GM21423 (cell line): ENCODE measurements at regions not wholly inside any gene's neighbourhood (a gene's known extent, or its start where the extent isn't known, plus 50 kb on each side); places are given as distances from the start of the nearest gene placed in this dataset.

Experiments
- ATAC-seq: cut with Tn5 transposase; IDR thresholded peaks from one replicate; pipeline ENCODE4 v1.9.1; 2021; ENCODE audit warnings: mild to moderate bottlenecking, moderate library complexity; ENCODE audit not compliant: unreplicated experiment

GRCh38 chr12:115108129-115109100 is 424.4 kb upstream of the TBX3 start:
- ATAC-seq: no peak

GRCh38 chr12:115103884-115104883 is 420.2 kb upstream of the TBX3 start:
- no peak for ATAC-seq

DNA sequence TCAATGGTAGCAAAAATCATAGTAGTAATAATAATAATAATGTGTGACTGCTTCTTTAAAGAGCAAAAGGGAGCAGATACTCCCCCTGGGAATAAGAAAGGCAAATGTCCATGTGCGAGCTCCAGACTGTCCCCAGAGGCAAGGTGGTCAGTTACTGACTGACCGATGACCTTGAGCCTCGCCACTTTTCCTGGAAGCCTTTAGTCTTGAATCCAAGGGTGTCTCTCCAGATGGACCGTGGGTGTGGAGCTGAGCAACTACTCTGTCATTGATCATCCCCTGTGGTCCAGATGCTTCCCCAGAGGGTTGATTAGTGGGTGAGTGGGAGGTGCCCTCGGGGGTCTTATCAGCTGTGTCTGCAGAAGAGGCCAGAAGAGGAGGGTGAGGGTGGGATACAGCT is 418.5 kb upstream of the TBX3 start:
- no peak for ATAC-seq

DNA sequence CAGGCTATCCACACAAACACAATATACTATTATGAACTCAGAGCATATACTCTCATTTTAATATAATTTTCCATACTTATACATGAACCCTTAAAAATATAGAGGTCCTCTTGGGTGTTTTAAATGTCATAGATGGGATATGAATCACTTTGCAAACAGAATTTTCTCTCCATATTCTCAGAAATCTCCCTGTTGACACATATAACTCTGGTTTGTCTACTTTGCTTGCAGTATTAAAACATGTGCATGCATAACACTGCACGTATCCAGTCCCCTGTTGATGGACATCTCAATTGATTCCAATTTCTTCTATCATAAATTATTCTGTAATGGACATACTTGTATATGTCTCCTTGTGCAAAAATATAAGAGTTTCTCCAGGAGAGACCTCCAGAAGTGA is 417.5 kb upstream of the TBX3 start:
- ATAC-seq: no peak

DNA sequence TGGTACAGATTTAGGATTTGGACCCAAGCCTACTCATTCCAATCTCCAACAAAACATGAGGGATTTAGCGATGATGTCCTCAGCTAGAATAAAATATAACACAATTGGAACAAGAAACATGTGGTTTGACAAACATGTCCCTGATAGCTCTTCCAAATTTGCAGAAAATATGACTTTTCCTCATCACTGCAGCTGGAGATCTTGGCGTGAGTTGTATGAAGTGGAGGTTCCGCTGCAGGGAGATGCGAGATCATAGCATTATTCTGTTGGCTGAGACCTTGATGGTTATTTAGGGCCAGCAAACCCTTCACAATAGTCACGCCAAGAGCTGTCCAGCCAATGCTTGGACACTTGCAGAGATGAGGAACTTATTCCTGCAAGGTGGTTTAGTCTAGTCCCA is 413.4 kb upstream of the TBX3 start:
- ATAC-seq: no peak

DNA sequence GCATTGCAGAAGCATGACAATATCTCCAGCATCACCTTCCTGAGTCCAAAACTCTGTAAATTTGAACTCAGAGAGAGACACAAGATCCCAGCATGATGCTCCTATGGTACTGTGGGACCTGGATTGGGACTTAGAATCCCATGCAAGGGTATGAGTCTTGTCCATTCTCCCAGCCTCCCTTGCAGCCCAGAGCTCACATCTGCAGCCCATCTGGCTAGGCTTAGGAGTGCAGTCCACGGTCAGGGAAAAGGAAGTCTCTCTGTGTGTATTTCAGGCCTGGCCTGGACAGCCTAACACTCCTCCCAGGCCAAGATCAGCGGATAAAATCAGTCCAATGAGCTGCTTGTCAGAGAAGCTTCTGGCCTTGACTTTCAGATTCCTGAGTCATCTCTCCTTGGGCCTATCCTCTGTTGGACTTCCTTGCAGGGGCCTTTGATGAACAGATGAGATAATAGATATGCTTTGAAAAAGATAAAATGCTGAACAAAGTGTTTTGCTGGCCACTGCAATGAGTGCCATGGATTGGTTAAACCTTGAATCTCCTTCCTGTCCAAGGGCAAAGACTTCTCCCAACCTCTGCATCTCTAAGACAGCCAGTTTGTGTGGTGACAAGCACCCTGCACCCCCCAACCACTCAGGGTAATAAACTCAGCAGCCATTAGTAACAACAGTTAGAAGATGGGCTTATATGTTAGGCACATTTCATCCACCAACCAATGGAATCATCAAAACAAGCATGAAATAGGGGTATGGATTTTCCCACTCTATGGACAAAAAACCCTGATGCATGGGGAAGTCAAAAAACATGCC is 412.8 kb upstream of the TBX3 start:
- ATAC-seq: no peak

DNA sequence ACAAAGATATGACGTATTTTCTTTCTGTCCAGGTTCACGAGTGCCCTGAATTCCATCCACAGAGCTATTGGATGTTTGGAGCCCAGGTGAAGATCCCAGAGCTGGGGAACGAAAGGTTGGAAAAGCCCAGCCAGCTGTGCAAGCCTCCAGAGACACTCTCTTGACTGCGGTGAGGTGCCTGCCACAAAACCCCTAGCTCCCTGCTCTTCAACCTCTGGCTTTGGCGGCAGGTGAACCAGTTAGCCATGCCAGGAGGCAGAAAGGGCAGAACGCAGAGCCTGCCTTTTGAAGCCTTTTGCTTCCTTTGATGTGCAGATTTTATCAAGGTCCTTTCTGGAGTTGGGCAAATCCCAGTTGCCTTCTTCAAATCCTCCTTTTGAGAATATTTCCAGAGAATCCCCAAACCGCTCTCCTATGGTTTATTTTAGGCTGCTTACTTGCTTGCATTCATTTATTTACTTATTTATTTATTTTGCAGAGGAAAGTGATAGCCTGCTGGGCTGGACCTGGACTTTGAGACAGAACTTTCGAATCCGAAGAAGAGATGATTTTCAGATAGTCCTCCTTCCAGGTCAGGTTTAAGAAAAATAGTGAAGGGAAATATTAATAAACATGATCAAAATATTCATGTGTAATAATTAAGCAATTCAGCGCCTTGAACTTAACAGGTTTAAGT is 411.2 kb upstream of the TBX3 start:
- no peak for ATAC-seq

DNA sequence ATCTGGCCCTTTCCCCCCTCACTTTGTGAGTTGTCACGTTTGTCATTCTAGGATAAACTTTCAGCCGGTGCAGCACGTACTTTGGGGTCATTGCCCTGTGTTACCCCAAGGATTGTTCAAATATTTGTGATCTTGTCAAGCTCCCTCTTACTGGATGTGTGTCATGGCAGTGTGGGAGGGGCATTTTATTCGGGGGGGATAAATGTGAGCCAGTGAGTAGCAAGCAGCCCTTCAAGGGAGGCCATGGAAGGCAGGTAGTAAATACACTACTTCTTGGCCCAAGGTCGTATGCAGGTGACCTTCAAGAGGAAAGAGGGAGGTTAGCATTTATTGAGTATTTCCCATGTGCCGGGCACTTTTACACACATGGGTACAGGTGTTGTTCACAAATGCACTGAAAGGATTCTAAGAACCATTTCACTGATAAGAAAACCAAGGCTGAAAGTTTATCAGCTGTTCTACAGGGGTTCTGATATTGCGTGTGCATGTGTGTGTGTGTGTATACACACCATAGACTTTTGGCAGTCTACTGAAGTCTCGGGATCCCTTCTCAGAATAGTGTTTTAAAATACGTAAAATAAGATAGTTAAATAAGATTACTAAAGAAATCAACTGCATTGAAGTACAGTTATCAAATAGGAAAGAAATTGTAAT is 410.3 kb upstream of the TBX3 start:
- no peak for ATAC-seq

DNA sequence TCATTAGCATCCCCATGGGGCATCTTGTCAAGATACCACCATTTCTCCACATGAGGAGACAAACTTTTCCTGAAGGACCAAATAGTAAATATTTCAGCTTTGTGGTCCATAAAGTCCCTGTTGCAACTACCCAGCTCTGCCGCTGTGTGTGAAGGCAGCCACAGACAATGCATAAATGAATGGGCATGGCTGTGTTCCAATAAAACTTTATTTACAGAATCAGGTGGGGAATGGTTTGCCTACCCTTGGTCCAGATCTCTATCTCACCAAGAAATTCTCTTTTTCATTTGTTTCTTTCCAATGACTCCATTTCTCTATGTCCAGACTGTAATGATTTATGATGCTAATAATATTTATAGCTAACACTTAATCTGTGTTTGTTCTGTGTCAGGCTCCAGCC is 409.3 kb upstream of the TBX3 start:
- no peak for ATAC-seq

DNA sequence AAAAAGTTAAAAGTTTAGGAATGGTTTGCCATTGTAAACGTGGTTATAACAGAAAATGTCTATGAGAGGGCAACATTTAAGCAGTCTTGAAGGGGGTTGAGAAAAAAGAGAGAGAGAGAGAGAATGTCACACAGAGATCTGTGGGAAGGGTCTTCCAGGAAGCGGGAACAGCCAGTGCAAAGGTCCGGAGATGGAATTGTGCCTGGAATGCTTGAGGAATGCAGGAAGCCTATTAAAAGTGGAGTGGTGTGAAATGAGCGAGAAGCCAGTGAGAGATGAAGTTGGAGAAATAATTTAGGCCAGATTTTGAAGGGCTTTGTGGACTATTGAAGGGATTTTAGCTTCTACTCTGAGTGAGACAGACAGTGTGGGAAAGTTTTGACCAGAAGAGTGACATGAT is 406.8 kb upstream of the TBX3 start:
- ATAC-seq: no peak

- ATAC-seq: no peak
These were observed 405.2 kb upstream of the TBX3 start for GRCh38 chr12:115088995-115089841.

DNA sequence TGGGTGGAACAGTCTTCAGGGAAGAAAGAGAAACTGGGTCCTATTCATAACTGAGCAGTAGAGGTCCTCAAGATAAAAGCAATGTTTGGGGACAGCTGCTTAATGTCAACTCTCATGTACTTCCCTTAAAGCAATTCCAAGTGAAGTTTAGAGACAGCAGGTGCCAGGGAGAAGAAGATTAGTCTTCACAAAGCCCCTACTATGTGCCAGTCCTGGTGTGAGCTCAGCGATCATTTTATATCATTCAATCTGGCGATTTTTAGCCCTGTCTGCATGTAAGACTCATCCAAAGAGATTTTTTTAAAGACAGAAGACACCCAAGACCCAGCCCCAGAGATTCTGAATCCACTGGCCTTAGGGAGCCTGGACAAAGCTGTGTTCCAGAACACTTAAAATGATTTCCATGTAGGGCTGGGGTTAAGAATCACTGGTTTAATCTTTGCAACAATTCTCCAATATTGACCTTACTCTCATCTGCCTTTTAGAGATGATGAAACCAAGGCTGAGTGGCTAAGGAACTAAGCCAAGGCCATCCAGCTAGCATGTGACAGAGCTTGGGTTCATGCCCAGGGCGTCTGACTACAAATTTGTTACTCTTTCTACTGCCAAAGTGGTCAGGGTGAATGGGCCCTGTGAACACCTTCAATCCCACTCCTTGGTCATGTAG is 404.5 kb upstream of the TBX3 start:
- ATAC-seq: no peak

- no peak for ATAC-seq
These were observed 401.6 kb upstream of the TBX3 start for GRCh38 chr12:115085594-115085993.

DNA sequence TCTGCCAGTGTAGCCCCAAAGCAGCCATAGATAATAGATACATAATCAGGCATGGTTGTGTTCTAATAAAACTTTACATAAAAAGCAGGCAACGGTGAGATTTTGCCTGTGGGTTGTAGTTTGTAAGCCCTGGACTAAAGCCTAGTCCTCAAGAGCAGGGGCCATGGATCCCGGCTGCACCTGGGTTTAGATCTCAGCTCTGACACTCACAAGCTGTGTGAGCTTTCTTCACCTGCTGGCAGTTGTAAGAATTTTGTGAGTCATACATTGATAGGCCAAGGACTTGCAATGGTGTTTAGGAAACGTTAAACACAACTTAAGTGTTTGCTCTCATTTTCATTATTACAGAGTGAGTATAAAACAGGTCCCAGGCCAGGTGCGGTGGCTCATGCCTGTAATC is 395.8 kb upstream of the TBX3 start:
- ATAC-seq: no peak

- ATAC-seq: no peak
These were observed 395.0 kb upstream of the TBX3 start for GRCh38 chr12:115078990-115079389.

DNA sequence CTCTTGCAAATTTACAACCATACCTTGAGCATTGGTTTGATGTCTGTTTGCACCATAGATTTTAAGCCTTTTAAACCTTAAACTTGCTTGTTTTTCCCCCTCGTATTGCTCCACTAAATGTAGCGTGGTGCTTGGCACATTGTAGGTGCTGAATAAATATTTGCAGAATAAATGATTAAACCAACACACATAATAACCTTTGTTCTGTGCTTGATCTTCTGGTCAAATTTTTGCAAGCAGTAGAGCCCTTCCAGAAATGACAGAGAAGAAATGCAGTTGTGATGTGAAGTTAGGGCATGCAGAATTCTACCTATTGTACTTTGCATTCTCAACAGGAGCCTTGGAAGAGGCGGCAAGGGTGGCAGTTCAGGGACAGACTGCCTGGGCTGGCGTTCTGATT is 394.4 kb upstream of the TBX3 start:
- ATAC-seq: no peak

DNA sequence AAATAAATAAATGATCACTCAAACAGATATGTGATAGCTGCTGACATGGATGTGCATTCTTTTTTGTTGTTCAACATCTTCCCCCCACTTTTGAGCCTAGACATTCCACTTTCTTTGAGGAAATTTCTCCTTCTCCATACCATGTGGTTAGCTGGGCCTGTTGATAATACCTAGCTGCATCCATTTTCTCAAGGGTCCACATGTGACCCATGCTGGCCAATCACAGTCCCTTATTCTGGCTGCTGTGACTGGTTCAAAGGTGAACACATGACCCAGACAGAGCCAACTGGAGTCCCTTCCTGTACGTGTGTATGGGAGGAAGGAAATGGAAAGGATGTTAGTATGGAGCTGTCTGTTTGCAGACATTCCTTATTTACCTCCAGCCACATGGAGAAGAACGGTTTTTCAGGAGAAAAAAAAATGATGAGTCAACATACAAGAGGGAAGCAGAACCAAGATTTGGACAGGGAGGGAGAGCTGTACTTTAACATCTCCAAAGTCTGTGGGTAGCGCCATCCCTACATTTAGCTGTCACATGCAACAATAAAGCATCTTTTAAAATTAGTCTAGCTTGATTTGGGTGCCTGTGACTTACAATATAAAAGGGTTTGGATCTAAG is 391.7 kb upstream of the TBX3 start:
- no peak for ATAC-seq

GRCh38 chr12:115074617-115075016 is 390.6 kb upstream of the TBX3 start:
- no peak for ATAC-seq
